A673 (cell line): ENCODE measurements at regions not wholly inside any gene's neighbourhood (a gene's known extent, or its start where the extent isn't known, plus 50 kb on each side); places are given as distances from the start of the nearest gene placed in this dataset.

Experiments used
- EZH2 ChIP-seq: fragments of 200-600 bp; sonication (generic); IDR thresholded peaks from 2 replicates; pipeline ENCODE4 v1.6.1; 2017; ENCODE audit warnings: borderline replicate concordance, low read depth, mild to moderate bottlenecking, mixed read lengths, antibody characterized with exemption, low read length; ENCODE audit not compliant: poor library complexity, severe bottlenecking
- TF ChIP-seq, protein P1 (sequence below): fragments of 300-800, 200-600 bp; sonication (generic); conservative IDR thresholded peaks from 2 replicates; pipeline ENCODE4 v1.5.1; 2017; ENCODE audit warnings: low read depth, mild to moderate bottlenecking, antibody characterized with exemption, low read length, moderate library complexity, mixed read lengths

DNA sequence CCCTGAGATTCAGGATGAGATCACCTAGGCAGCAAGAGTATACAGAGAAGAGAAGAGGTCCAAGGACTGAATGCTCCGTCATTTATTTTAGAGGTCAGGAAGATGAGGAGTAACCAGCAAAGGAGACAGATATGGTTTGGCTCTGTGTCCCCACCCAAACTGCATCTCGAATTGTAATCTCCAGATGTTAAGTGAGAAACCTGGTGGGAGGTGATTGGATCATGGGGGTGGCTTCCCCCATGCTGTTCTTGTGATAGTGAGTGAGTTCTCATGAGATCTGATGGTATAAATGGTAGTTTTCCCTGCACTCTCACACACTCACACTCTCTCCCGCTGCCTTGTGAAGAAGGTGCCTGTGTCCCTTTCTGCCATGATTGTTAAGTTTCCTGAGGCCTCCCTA lies 60.8 kb downstream of the MID1IP1 start:
- TF ChIP-seq, protein P1, sequence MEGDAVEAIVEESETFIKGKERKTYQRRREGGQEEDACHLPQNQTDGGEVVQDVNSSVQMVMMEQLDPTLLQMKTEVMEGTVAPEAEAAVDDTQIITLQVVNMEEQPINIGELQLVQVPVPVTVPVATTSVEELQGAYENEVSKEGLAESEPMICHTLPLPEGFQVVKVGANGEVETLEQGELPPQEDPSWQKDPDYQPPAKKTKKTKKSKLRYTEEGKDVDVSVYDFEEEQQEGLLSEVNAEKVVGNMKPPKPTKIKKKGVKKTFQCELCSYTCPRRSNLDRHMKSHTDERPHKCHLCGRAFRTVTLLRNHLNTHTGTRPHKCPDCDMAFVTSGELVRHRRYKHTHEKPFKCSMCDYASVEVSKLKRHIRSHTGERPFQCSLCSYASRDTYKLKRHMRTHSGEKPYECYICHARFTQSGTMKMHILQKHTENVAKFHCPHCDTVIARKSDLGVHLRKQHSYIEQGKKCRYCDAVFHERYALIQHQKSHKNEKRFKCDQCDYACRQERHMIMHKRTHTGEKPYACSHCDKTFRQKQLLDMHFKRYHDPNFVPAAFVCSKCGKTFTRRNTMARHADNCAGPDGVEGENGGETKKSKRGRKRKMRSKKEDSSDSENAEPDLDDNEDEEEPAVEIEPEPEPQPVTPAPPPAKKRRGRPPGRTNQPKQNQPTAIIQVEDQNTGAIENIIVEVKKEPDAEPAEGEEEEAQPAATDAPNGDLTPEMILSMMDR = no peak
- TF ChIP-seq EZH2 = no peak
